K562 (cell line): ENCODE measurements at regions not wholly inside any gene's neighbourhood (a gene's known extent, or its start where the extent isn't known, plus 50 kb on each side); places are given as distances from the start of the nearest gene placed in this dataset.

Experiments used
- BRF1 ChIP-seq: IDR thresholded peaks from 3 replicates; pipeline ENCODE4 v1.6.1; 2011; ENCODE audit warnings: borderline replicate concordance, mild to moderate bottlenecking; ENCODE audit not compliant: insufficient read length; ENCODE audit errors: extremely low read depth
- CTCF ChIP-seq, 3 experiments: IDR thresholded peaks in 2 of 3; conservative IDR thresholded peaks in 1 of 3; 2 replicates each; pipeline ENCODE4 v1.5.1; 2011 to 2012; ENCODE audit warnings: low read length in 3 of 3, mild to moderate bottlenecking in 3 of 3, control low read depth in 2 of 3, improper control_type of control experiment in 1 of 3, inconsistent platforms in 1 of 3, low read depth in 1 of 3, mixed read lengths in 1 of 3, moderate library complexity in 1 of 3; ENCODE audit not compliant: insufficient read depth in 2 of 3
- KAT7 ChIP-seq: sonication (generic); formaldehyde crosslinking; IDR thresholded peaks from 2 replicates; pipeline ENCODE4 v1.8.0; 2022; ENCODE audit warnings: missing genetic modification reagents, mild to moderate bottlenecking, borderline replicate concordance
- PHF8 ChIP-seq: fragments of 200-600 bp; sonication (generic); IDR thresholded peaks from 2 replicates; pipeline ENCODE4 v1.6.1; 2012; ENCODE audit warnings: mixed run types, mild to moderate bottlenecking, inconsistent platforms, low read length, moderate library complexity, borderline replicate concordance
- POLR2A ChIP-seq: fragments of 450-650 bp; conservative IDR thresholded peaks from 2 replicates; pipeline ENCODE4 v1.6.1; 2016
- SIN3A ChIP-seq, 2 experiments: fragments of 150-350 bp in 1 of 2; IDR thresholded peaks; 2 replicates each; pipeline ENCODE4 v1.6.1; 2011 to 2016; ENCODE audit warnings: borderline replicate concordance in 2 of 2, low read depth in 2 of 2, low read length in 2 of 2, mild to moderate bottlenecking in 2 of 2, moderate library complexity in 2 of 2; ENCODE audit not compliant: control insufficient read depth in 1 of 2
- SMAD4 ChIP-seq: fragments of 250-450 bp; sonication (Bioruptor Pico); conservative IDR thresholded peaks from 2 replicates; pipeline ENCODE4 v1.8.0; 2021; ENCODE audit warnings: inconsistent platforms, mild to moderate bottlenecking, moderate library complexity
- TCF7 ChIP-seq: sonication (generic); IDR thresholded peaks from 2 replicates; pipeline ENCODE4 v1.6.1; 2016; ENCODE audit warnings: antibody characterized with exemption, borderline replicate concordance

GRCh38 chr13:56189439-56189838, 951.3 kb upstream of the PRR20A start:
- TF ChIP-seq PHF8 (no peak), SMAD4 (CRISPR knock-in tag) (no peak), BRF1 (no peak), KAT7 (no peak), POLR2A (no peak), SIN3A (IDR thresholded peaks at IDR 0.05; ENCODE audit: borderline replicate concordance in 2 of 2, control insufficient read depth in 1 of 2, low read depth in 2 of 2, low read length in 2 of 2) (no peak), CTCF (IDR thresholded peaks at IDR 0.05 in 2 of 3, conservative IDR thresholded peaks at IDR 0.05 in 1 of 3; ENCODE audit: insufficient read depth in 2 of 3, low read depth in 1 of 3, low read length in 3 of 3) (no peak), TCF7 (no peak)
